GM21381 (cell line): ENCODE measurements at regions not wholly inside any gene's neighbourhood (a gene's known extent, or its start where the extent isn't known, plus 50 kb on each side); places are given as distances from the start of the nearest gene placed in this dataset.
"Not testable (repeated sequence)": the region's sequence is repeated elsewhere in the genome, so short reads cannot be mapped to it uniquely, and the experiment has no call there.

Source experiments
- ATAC-seq: cut with Tn5 transposase; IDR thresholded peaks from one replicate; pipeline ENCODE4 v1.9.1; 2021; ENCODE audit warnings: mild to moderate bottlenecking, moderate library complexity; ENCODE audit not compliant: unreplicated experiment

- not testable (repeated sequence) for ATAC-seq
These were observed 91.9 kb upstream of the FNDC3A start for GRCh38 chr13:48883786-48884185.

- ATAC-seq, result no peak
These were observed 90.7 kb upstream of the FNDC3A start for GRCh38 chr13:48885027-48885395.

DNA sequence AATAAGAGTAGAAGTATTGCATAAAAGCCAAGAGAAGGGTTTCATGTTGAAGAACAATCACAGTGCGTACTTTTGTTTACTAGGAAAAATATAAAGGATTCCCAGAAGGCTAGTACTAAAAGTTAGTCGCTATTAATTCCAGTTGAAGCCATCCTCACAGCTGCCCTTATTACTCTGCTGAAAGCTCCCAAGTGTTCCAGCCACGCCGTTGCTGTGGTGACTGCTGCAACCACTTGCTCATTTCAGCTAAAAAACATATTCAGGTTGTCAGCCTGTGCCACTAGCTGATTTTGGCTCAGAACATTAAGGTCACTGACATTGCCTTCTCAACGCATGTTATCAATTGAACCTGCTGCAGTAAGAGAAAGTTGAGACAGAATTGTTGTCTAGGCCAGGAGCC, 87.1 kb upstream of the FNDC3A start:
- no peak for ATAC-seq

GRCh38 chr13:48890391-48890790, 85.3 kb upstream of the FNDC3A start:
- no peak for ATAC-seq

DNA sequence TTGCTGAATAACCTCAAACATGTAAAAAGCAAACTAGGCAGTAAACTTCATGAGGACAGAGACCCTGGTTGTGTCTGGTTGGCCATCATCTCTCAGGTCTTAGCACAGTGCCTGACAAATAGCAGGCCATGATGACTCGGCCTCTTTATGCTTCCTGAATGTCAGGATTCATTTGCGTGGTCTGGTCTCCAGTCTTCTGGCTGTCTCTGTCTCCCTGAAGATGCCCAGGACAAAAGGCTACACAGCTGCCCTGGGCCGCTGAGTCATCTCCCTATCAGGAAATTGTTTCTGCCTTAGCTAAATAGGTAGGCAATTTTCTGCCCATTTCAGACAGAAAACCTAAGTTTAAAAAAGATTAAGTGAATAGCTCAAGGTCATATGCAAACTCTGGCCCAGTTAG, 84.1 kb upstream of the FNDC3A start:
- ATAC-seq, result no peak

GRCh38 chr13:48892053-48892687, 83.5 kb upstream of the FNDC3A start:
- peak; percentile 78 for ATAC-seq

GRCh38 chr13:48892688-48893075, 83.0 kb upstream of the FNDC3A start:
- ATAC-seq, result no peak

- ATAC-seq, result no peak
These were observed 79.4 kb upstream of the FNDC3A start for GRCh38 chr13:48896312-48896711.

GRCh38 chr13:48901781-48902180, 73.9 kb upstream of the FNDC3A start:
- no peak for ATAC-seq

- ATAC-seq, result no peak
These were observed 73.3 kb upstream of the FNDC3A start for GRCh38 chr13:48902368-48902767.

DNA sequence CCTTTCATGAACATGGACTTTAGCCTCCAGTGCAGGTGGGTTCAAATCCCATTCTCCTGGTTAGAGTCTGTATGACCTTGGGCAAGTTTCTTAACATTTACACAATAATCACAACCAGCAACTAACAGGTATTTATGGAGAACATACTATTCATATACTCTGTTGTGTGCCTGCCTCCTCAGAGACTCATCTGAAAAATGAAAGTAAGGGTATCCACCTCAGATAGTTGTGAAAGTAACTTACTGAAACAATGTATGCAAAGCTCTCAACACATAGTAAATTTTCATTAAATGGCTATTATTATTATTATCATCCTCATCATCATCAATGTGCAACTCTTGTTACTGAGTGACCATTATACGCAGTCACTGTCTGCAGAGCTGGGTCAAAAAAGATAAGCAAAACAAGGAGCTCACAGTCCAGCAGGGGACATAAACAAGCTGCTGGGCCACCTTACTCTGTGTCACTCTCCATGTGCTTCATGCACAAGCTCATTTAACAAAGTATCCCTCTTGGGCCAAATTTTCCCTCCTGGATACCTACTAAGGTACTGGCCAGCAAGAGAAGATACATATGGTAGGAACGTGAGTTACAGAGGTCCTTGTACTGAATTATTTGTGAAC, 70.9 kb upstream of the FNDC3A start:
- no peak for ATAC-seq

- ATAC-seq, result no peak
These were observed 69.5 kb upstream of the FNDC3A start for GRCh38 chr13:48906200-48906599.

GRCh38 chr13:48908381-48909055, 67.2 kb upstream of the FNDC3A start:
- ATAC-seq, result no peak

DNA sequence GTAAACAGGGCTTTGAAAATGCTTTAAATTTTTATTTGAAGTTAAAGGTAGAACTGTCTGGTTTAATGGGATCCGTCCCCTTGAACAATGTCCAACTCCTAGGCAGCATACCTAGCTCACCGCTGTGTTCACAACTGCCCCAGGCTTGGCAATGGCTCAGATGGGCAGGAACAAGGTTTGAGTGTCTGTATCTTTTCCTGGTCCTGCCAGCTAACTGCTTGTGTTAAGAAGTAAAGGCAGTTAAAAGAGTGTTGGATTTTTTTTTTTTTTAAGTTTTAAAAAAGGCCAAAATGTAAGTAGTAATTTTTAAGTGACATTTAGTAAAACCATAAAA, 66.7 kb upstream of the FNDC3A start:
- ATAC-seq, result no peak

DNA sequence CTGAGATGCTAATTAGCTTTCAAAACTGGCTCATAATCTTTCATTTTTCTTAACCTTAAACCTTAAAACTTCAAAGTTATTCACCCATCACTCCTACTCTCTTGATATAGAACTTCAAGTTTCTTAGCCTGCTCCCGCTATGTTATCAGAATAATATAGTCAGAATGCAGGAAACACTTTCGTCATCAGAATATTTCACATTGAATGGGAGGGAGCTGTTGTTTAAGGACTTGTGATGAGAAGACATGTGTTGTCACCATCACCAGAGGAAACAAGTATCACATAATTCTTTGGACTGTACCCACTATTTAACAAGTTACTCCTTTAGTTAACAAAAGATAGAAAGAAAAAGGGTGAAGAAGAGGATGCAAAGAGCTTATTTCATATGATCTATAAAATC, 65.0 kb upstream of the FNDC3A start:
- no peak for ATAC-seq

- no peak for ATAC-seq
These were observed 56.0 kb upstream of the FNDC3A start for GRCh38 chr13:48919751-48920150.

- no peak for ATAC-seq
These were observed 55.0 kb upstream of the FNDC3A start for GRCh38 chr13:48920730-48921129.

GRCh38 chr13:48923376-48923775, 52.3 kb upstream of the FNDC3A start:
- ATAC-seq, result no peak

DNA sequence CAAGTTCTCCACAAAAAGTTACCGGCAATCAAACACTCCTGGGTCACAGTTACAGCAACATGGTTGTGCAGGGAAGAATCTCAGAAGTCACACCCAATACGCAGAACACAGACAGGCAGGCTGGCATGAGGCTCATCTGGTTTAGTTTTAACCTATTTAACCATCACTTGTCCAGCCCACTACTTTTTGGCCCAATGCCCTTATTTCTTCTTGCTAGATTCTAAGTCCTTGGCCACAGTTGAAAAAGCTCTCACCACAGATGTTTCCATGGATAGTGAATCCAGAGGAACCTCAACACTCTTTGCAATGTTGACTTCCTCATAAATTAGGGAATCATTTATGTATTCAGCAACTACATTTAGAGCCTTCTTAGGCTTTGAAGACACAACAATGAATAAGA, 50.7 kb upstream of the FNDC3A start:
- no peak for ATAC-seq
